ENCODE measurements at regions not wholly inside any gene's neighbourhood (a gene's known extent, or its start where the extent isn't known, plus 50 kb on each side); places are given as distances from the start of the nearest gene placed in this dataset.

DNA sequence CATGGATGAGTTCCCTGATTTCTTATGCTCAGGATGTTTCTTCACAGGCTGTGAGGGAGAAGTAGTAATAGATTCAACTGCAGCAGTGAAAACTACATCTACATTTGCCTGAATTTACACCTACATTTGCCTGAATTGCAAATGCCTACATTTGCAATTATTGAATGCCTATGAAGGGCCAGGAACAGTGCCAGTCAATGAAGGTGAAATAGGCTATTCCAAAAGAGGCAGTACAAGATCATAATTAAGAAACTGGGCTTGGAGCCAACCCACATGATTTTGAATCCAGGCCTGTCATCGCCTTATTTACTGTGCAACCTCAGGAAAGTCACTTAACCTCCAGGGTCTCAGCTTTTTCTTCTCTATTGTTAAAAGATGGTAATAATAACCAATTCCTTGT, 1353.3 kb downstream of the FAM181B start:
- TF ChIP-seq, protein P1, sequence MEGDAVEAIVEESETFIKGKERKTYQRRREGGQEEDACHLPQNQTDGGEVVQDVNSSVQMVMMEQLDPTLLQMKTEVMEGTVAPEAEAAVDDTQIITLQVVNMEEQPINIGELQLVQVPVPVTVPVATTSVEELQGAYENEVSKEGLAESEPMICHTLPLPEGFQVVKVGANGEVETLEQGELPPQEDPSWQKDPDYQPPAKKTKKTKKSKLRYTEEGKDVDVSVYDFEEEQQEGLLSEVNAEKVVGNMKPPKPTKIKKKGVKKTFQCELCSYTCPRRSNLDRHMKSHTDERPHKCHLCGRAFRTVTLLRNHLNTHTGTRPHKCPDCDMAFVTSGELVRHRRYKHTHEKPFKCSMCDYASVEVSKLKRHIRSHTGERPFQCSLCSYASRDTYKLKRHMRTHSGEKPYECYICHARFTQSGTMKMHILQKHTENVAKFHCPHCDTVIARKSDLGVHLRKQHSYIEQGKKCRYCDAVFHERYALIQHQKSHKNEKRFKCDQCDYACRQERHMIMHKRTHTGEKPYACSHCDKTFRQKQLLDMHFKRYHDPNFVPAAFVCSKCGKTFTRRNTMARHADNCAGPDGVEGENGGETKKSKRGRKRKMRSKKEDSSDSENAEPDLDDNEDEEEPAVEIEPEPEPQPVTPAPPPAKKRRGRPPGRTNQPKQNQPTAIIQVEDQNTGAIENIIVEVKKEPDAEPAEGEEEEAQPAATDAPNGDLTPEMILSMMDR (IDR thresholded peaks at IDR 0.05) = no peak
- TF ChIP-seq ZFX (IDR thresholded peaks at IDR 0.05; ENCODE audit: borderline replicate concordance) = no peak
